ENCODE measurements at regions not wholly inside any gene's neighbourhood (a gene's known extent, or its start where the extent isn't known, plus 50 kb on each side); places are given as distances from the start of the nearest gene placed in this dataset.

DNA sequence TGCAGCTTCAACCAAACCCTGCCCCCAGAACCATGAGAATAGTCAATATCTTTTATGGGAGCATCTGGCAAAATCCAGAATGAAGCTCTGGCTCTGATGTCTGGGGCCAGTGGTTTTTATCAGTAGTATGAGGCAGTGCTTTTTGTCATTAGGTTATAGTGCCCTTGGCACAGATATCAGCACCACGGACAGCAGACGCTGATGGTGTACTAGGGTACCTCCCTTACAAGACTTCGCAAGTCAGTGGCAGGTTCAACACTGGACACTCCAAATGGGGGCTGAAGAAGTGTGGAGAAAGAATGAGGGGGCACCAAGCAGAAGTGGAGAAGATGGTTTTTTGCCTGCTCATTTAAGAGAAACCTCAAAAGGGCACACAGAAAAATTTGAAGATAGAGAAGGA is 68.2 kb upstream of the E2F7 start:
- H3K4me1 ChIP-seq (ENCODE audit: insufficient read depth, low read length): no peaks in the 10 kb centered on the region
- H2AFZ ChIP-seq (ENCODE audit: low read depth, low read length): no peak overlapping the region
- peak; percentile 99 for ATAC-seq (ENCODE audit: insufficient read depth, low read depth)
- no peak overlapping the region for H3K27ac ChIP-seq (ENCODE audit: low read length)
- H3K79me2 ChIP-seq (ENCODE audit: insufficient read depth, low read length): no peaks in the 10 kb centered on the region
- H4K20me1 ChIP-seq (ENCODE audit: insufficient read depth, low read length): no peaks in the 10 kb centered on the region
- H3K27me3 ChIP-seq (ENCODE audit: insufficient read depth, low read length, poor library complexity): no peaks in the 10 kb centered on the region
- H3K4me3 ChIP-seq (ENCODE audit: low read depth in 1 of 2, low read length in 2 of 2): no peak overlapping the region
- no peak overlapping the region for H3K9ac ChIP-seq (ENCODE audit: low read depth, low read length)
- DNase-seq: peak; percentile 75
- TF ChIP-seq, protein P1, sequence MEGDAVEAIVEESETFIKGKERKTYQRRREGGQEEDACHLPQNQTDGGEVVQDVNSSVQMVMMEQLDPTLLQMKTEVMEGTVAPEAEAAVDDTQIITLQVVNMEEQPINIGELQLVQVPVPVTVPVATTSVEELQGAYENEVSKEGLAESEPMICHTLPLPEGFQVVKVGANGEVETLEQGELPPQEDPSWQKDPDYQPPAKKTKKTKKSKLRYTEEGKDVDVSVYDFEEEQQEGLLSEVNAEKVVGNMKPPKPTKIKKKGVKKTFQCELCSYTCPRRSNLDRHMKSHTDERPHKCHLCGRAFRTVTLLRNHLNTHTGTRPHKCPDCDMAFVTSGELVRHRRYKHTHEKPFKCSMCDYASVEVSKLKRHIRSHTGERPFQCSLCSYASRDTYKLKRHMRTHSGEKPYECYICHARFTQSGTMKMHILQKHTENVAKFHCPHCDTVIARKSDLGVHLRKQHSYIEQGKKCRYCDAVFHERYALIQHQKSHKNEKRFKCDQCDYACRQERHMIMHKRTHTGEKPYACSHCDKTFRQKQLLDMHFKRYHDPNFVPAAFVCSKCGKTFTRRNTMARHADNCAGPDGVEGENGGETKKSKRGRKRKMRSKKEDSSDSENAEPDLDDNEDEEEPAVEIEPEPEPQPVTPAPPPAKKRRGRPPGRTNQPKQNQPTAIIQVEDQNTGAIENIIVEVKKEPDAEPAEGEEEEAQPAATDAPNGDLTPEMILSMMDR (IDR thresholded peaks at IDR 0.05; ENCODE audit: borderline replicate concordance, extremely low read depth, low read length, poor library complexity, severe bottlenecking): no peak
- no peak for TF ChIP-seq EZH2 (IDR thresholded peaks at IDR 0.05; ENCODE audit: borderline replicate concordance, low read depth, low read length, severe bottlenecking)
- H3K4me2 ChIP-seq (ENCODE audit: insufficient read depth, low read length): no peak overlapping the region
- no peaks in the 10 kb centered on the region for H3K36me3 ChIP-seq (ENCODE audit: insufficient read depth, low read length)
- no peaks in the 10 kb centered on the region for H3K9me3 ChIP-seq (ENCODE audit: insufficient read depth, low read length, severe bottlenecking)

GRCh38 chr12:77131977-77132490 is 66.7 kb upstream of the E2F7 start:
- Histone ChIP-seq H3K79me2 (ENCODE audit: insufficient read depth, low read length) (no peaks in the 10 kb centered on the region), H3K9ac (ENCODE audit: low read depth, low read length) (no peak overlapping the region), H3K9me3 (ENCODE audit: insufficient read depth, low read length, severe bottlenecking) (no peaks in the 10 kb centered on the region), H3K27ac (ENCODE audit: low read length) (no peak overlapping the region), H3K4me3 (ENCODE audit: low read depth in 1 of 2, low read length in 2 of 2) (no peak overlapping the region), H2AFZ (ENCODE audit: low read depth, low read length) (no peak overlapping the region), H3K4me1 (ENCODE audit: insufficient read depth, low read length) (no peaks in the 10 kb centered on the region), H3K27me3 (ENCODE audit: insufficient read depth, low read length, poor library complexity) (no peaks in the 10 kb centered on the region), H3K36me3 (ENCODE audit: insufficient read depth, low read length) (no peaks in the 10 kb centered on the region), H4K20me1 (ENCODE audit: insufficient read depth, low read length) (no peaks in the 10 kb centered on the region), H3K4me2 (ENCODE audit: insufficient read depth, low read length) (no peak overlapping the region)
- no peak for TF ChIP-seq EZH2 (IDR thresholded peaks at IDR 0.05; ENCODE audit: borderline replicate concordance, low read depth, low read length, severe bottlenecking)
- TF ChIP-seq, protein P1 (IDR thresholded peaks at IDR 0.05; ENCODE audit: borderline replicate concordance, extremely low read depth, low read length, poor library complexity, severe bottlenecking): no peak
- DNase-seq: no peak
- no peak for ATAC-seq (ENCODE audit: insufficient read depth, low read depth)

GRCh38 chr12:77130193-77130592 is 64.8 kb upstream of the E2F7 start:
- Histone ChIP-seq H3K36me3 (ENCODE audit: insufficient read depth, low read length) (no peaks in the 10 kb centered on the region), H3K27ac (ENCODE audit: low read length) (no peak overlapping the region), H3K9me3 (ENCODE audit: insufficient read depth, low read length, severe bottlenecking) (no peaks in the 10 kb centered on the region), H3K9ac (ENCODE audit: low read depth, low read length) (no peak overlapping the region), H4K20me1 (ENCODE audit: insufficient read depth, low read length) (no peaks in the 10 kb centered on the region), H3K79me2 (ENCODE audit: insufficient read depth, low read length) (no peaks in the 10 kb centered on the region), H2AFZ (ENCODE audit: low read depth, low read length) (no peak overlapping the region), H3K4me3 (ENCODE audit: low read depth in 1 of 2, low read length in 2 of 2) (no peak overlapping the region), H3K4me1 (ENCODE audit: insufficient read depth, low read length) (no peaks in the 10 kb centered on the region), H3K27me3 (ENCODE audit: insufficient read depth, low read length, poor library complexity) (no peaks in the 10 kb centered on the region), H3K4me2 (ENCODE audit: insufficient read depth, low read length) (no peak overlapping the region)
- ATAC-seq (ENCODE audit: insufficient read depth, low read depth) (no peak), DNase-seq (no peak)
- TF ChIP-seq, protein P1 (IDR thresholded peaks at IDR 0.05; ENCODE audit: borderline replicate concordance, extremely low read depth, low read length, poor library complexity, severe bottlenecking): no peak
- no peak for TF ChIP-seq EZH2 (IDR thresholded peaks at IDR 0.05; ENCODE audit: borderline replicate concordance, low read depth, low read length, severe bottlenecking)

DNA sequence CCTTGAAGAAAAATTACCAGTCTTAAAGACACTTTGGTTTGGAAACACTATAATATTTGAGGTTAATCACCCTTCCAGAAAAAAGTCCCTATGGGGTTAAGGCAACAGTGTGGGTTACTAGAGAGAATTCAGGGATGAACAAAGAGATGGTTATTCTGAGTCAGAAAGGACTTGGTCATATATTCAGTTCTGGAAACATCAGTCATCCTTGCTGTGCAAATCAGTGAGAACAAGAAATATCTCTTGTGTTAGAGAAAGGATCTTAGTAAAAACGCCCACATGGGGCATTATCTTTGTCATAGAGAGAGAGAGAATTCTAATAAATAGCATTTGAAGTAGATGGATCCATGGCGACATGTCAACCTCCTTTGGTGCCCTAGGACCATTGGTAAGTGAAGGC is 59.4 kb upstream of the E2F7 start:
- Histone ChIP-seq H3K36me3 (ENCODE audit: insufficient read depth, low read length) (no peaks in the 10 kb centered on the region), H3K9ac (ENCODE audit: low read depth, low read length) (no peak overlapping the region), H4K20me1 (ENCODE audit: insufficient read depth, low read length) (no peaks in the 10 kb centered on the region), H2AFZ (ENCODE audit: low read depth, low read length) (no peak overlapping the region), H3K79me2 (ENCODE audit: insufficient read depth, low read length) (no peaks in the 10 kb centered on the region), H3K4me2 (ENCODE audit: insufficient read depth, low read length) (no peak overlapping the region), H3K27ac (ENCODE audit: low read length) (no peak overlapping the region), H3K4me1 (ENCODE audit: insufficient read depth, low read length) (no peaks in the 10 kb centered on the region), H3K9me3 (ENCODE audit: insufficient read depth, low read length, severe bottlenecking) (no peaks in the 10 kb centered on the region), H3K27me3 (ENCODE audit: insufficient read depth, low read length, poor library complexity) (no peaks in the 10 kb centered on the region), H3K4me3 (ENCODE audit: low read depth in 1 of 2, low read length in 2 of 2) (no peak overlapping the region)
- ATAC-seq (ENCODE audit: insufficient read depth, low read depth) (no peak), DNase-seq (no peak)
- TF ChIP-seq, protein P1 (IDR thresholded peaks at IDR 0.05; ENCODE audit: borderline replicate concordance, extremely low read depth, low read length, poor library complexity, severe bottlenecking): no peak
- TF ChIP-seq EZH2 (IDR thresholded peaks at IDR 0.05; ENCODE audit: borderline replicate concordance, low read depth, low read length, severe bottlenecking): no peak
